ENCODE measurements at regions not wholly inside any gene's neighbourhood (a gene's known extent, or its start where the extent isn't known, plus 50 kb on each side); places are given as distances from the start of the nearest gene placed in this dataset.

DNA sequence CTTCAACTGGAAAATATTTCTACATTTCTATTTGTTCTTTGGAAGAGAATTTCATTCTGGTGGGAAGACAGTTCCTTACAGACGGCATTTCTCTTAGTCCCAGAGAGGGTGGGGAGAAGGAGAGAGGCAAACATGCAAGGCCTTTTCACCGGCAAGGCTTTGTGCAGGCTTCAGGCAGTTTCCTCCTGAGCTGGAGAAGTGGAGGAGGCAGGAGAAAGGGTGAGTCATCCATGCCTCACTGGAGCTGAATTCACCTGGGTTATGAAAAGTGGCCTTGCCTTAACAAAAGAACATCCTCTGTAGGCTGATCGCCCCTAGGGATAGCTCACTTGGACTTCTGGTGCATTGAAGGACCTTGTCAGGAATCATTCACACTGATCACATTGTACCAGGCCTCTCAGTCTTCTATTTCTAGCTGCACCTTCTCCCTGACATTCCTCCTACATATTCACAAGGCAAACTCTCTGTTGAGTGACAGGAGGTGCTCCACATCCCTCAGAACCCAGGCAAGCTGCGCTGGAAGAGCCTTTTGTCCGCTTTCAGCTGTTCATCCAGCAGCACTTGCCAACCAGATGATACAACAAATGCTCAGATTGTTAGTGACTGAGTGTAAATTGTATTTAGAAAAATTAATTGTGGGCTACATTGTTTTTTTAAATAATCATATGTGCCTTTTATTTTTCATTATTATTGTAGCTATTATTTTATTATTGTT is 796.1 kb downstream of the DCDC2C start:
- no peaks in the 10 kb centered on the region for H3K36me3 ChIP-seq (ENCODE audit: insufficient read depth, low read length)
- no peaks in the 10 kb centered on the region for H3K27me3 ChIP-seq (ENCODE audit: control insufficient read depth in 1 of 2, insufficient read depth in 2 of 2, low read length in 2 of 2)
- H3K9me3 ChIP-seq (ENCODE audit: control insufficient read depth in 1 of 2, insufficient read depth in 1 of 2, low read length in 2 of 2) = peaks cover 0 to 3% of the 10 kb centered on the region in 2 experiments
- Mint-ChIP-seq H3K36me3 (ENCODE audit: low read depth) (no peaks in the 10 kb centered on the region), H3K4me1 (ENCODE audit: low read depth) (no peaks in the 10 kb centered on the region), H3K4me3 (no peak overlapping the region), H3K9me3 (peaks cover 5% of the 10 kb centered on the region), H3K27me3 (no peaks in the 10 kb centered on the region), H3K27ac (no peak overlapping the region)
- no peaks in the 10 kb centered on the region for H3K4me1 ChIP-seq (ENCODE audit: insufficient read depth, low read length)
- DNase-seq (no peak), ATAC-seq (ENCODE audit: poor library complexity) (no peak)
- POLR2A ChIA-PET = no interaction called here
- CTCF ChIA-PET = no interaction called here
- no peak overlapping the region for H3K4me3 ChIP-seq (ENCODE audit: low read length)
- H3K27ac ChIP-seq (ENCODE audit: low read depth in 1 of 2, low read length in 2 of 2) = no peak overlapping the region
- TF ChIP-seq CTCF (IDR thresholded peaks at IDR 0.05) = no peak
- intact Hi-C loops (cut with DNase I, micrococcal nuclease) = no loop called here

DNA sequence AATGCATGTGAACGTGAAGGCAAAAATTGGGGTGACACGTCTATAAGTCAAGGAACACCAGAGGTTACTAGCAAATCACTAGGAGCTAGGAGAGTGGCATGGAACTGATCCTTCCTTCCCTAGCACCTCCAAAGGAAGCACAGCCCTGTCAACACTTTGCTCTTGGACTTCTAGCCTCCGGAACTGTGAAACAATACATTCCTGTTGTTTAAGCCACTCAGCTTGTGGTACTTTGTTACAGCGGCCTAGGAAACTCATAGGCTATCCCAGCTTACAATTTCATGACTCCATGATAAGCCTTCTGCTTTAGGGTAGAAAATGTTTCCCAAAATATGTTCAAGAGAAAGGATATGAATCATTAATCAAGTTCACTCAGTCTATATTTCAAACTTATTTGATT is 798.1 kb downstream of the DCDC2C start:
- DNase-seq (no peak), ATAC-seq (ENCODE audit: poor library complexity) (no peak)
- Histone ChIP-seq H3K27ac (ENCODE audit: low read depth in 1 of 2, low read length in 2 of 2) (no peak overlapping the region), H3K9me3 (ENCODE audit: control insufficient read depth in 1 of 2, insufficient read depth in 1 of 2, low read length in 2 of 2) (peaks cover 0 to 3% of the 10 kb centered on the region in 2 experiments), H3K36me3 (ENCODE audit: insufficient read depth, low read length) (no peaks in the 10 kb centered on the region), H3K4me1 (ENCODE audit: insufficient read depth, low read length) (no peaks in the 10 kb centered on the region), H3K4me3 (ENCODE audit: low read length) (no peak overlapping the region), H3K27me3 (ENCODE audit: control insufficient read depth in 1 of 2, insufficient read depth in 2 of 2, low read length in 2 of 2) (no peaks in the 10 kb centered on the region)
- CTCF ChIA-PET = no interaction called here
- Mint-ChIP-seq H3K4me1 (ENCODE audit: low read depth) (no peaks in the 10 kb centered on the region), H3K27me3 (no peaks in the 10 kb centered on the region), H3K4me3 (no peak overlapping the region), H3K36me3 (ENCODE audit: low read depth) (no peaks in the 10 kb centered on the region), H3K9me3 (peaks cover 2% of the 10 kb centered on the region), H3K27ac (no peak overlapping the region)
- intact Hi-C loops (cut with DNase I, micrococcal nuclease) = no loop called here
- TF ChIP-seq CTCF (IDR thresholded peaks at IDR 0.05) = no peak
- POLR2A ChIA-PET = no interaction called here

- H3K36me3 Mint-ChIP-seq (ENCODE audit: low read depth) = no peaks in the 10 kb centered on the region
- TF ChIP-seq CTCF (IDR thresholded peaks at IDR 0.05) = no peak
- H3K9me3 ChIP-seq (ENCODE audit: control insufficient read depth in 1 of 2, insufficient read depth in 1 of 2, low read length in 2 of 2) = peaks cover 0 to 3% of the 10 kb centered on the region in 2 experiments
- no peaks in the 10 kb centered on the region for H3K36me3 ChIP-seq (ENCODE audit: insufficient read depth, low read length)
- intact Hi-C loops (cut with DNase I, micrococcal nuclease) = no loop called here
- H3K4me3 ChIP-seq (ENCODE audit: low read length) = no peak overlapping the region
- ATAC-seq (ENCODE audit: poor library complexity) (no peak), DNase-seq (no peak)
- no peak overlapping the region for H3K27ac ChIP-seq (ENCODE audit: low read depth in 1 of 2, low read length in 2 of 2)
- H3K27me3 ChIP-seq (ENCODE audit: control insufficient read depth in 1 of 2, insufficient read depth in 2 of 2, low read length in 2 of 2) = no peaks in the 10 kb centered on the region
- ChIA-PET CTCF (no interaction called here), POLR2A (no interaction called here)
- no peak overlapping the region for H3K4me3 Mint-ChIP-seq
- H3K27ac Mint-ChIP-seq = no peak overlapping the region
- no peaks in the 10 kb centered on the region for H3K4me1 Mint-ChIP-seq (ENCODE audit: low read depth)
- peaks cover 2% of the 10 kb centered on the region for H3K9me3 Mint-ChIP-seq
- H3K27me3 Mint-ChIP-seq = no peaks in the 10 kb centered on the region
- no peaks in the 10 kb centered on the region for H3K4me1 ChIP-seq (ENCODE audit: insufficient read depth, low read length)
Observed at GRCh38 chr2:4502230-4502843, 799.0 kb downstream of the DCDC2C start.

Data from CD4-positive, alpha-beta T cell (primary cell).